PC-9 (cell line): ENCODE measurements at regions not wholly inside any gene's neighbourhood (a gene's known extent, or its start where the extent isn't known, plus 50 kb on each side); places are given as distances from the start of the nearest gene placed in this dataset.

Source experiments
- CTCF ChIP-seq: fragments of 200-600 bp; sonication (generic); conservative IDR thresholded peaks from 2 replicates; pipeline ENCODE4 v1.6.1; 2017; ENCODE audit warnings: mixed run types, antibody characterized with exemption, mild to moderate bottlenecking, moderate library complexity
- EZH2 ChIP-seq: fragments of 200-600 bp; sonication (generic); IDR thresholded peaks from 2 replicates; pipeline ENCODE4 v1.8.0; 2017; ENCODE audit warnings: antibody characterized with exemption, low read depth

DNA sequence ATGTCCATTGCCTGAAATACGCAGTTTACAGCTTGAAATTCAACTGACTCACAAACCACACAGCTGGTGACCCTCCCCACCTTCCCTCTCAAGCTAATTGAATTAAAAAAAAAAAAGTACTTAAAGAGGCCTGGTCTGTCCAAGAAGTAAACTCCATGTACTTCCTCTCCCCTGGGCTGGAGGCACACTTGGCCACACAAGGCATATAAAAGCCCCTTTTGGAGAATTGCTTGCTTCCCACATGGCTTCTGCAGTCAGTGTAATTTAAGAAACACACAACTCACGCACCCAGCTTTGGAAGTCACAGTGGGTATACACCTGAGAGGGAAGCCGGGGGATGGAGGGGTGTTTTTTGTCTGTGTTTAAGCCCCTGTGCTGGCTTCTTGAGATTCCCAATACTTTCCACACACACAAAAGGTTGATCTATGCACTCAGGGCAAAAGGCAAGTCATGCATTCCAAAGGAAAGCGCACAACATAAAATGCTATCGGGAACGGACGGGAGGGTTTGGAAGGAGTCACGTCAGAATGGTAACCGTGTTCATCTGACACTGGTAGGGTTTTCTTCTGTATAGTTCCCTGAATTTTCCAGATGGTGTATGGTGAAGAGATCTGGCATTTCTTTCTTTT is 106.6 kb upstream of the ALDH1A3 start:
- no peak for TF ChIP-seq CTCF
- TF ChIP-seq EZH2, result no peak
